Stimulated activated CD8-positive, alpha-beta memory T cell treated with anti-CD3 and anti-CD28 coated beads, Interleukin-7, amount 100 ng/mL, for 24 hours (primary cell): ENCODE measurements at regions not wholly inside any gene's neighbourhood (a gene's known extent, or its start where the extent isn't known, plus 50 kb on each side); places are given as distances from the start of the nearest gene placed in this dataset.
"Not testable (repeated sequence)": the region's sequence is repeated elsewhere in the genome, so short reads cannot be mapped to it uniquely, and the experiment has no call there.

Experiments used
- DNase-seq: peaks from one replicate; pipeline ENCODE4 v3.0.0-alpha.2; 2020; ENCODE audit warnings: low read depth

DNA sequence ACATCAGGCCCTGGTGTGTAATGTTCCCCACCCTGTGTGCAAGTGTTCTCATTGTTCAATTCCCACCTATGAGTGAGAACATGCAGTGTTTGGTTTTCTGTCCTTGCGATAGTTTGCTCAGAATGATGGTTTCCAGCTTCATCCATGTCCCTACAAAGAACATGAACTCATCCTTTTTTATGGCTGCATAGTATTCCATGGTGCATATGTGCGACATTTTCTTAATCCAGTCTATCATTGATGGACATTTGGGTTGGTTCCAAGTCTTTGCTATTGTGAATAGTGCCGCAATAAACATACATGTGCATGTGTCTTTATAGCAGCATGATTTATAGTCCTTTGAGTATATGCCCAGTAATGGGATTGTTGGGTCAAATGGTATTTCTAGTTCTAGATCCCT lies 60.5 kb upstream of the PSME4 start:
- DNase-seq = not testable (repeated sequence)

DNA sequence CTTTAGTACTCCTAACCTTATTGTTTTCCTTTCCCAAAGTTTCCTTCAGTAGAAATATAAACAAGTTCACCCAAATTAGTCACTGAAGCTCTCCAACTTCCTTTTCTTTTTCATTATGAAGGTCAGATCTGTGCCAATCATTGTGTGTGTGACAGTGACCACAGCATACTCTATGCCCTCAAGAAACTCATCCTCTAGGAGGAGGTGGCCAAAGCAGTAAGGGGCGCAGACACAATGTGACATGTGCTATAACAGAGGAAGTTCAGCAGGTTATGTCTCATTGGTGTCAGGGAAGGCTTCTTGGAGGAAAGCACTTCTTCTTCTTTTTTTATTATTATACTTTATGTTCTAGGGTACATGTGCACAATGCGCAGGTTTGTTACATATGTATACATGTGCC lies 60.0 kb upstream of the PSME4 start:
- no peak for DNase-seq

DNA sequence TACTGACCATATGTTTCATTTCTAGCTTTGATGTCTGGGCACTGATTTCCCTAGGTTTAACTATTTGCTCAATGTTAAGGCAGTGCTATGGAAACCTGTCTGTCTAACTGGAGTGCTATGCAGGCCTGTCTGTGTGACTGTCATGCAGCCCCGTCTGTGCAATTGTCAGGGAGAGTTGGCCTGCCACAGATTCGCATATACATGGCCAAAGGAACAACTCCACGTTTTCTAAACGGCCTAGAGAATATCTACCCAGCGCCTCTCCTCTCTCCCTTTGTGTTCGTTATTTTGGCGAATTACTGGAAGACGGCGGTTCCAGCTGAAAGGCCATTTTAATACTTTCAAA lies 59.6 kb upstream of the PSME4 start:
- no peak for DNase-seq

DNA sequence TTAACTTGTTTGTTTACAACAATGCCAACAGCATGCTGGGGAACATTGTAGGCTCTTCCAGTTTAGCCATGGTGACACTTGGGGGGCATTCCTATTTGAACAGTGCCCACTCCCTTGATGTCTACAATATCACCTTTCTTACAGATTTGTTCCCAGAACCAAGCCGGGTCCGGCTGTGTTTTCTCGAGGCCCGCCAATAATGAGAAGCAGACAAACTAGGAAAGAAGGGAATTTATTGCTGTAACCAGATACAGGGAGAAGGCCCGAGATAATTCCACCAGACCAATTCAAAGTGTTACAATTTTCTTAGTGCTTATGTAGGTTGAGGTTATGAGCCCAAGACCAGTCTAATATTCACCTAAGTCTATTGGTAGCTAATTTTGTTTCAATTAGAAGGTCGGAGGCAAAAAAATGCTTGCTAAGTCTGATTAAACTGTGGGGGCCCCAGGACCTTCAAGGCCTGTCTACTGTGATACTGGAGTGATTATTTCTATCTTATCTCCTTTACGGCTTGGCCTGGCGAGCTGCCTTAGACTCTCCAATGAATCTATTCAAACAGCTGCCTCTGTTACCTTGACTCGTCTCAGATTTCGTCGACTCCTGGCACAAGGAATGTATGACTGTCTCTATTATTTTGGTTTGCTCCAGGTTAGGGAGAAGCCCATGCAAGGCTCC lies 59.1 kb upstream of the PSME4 start:
- no peak for DNase-seq

DNA sequence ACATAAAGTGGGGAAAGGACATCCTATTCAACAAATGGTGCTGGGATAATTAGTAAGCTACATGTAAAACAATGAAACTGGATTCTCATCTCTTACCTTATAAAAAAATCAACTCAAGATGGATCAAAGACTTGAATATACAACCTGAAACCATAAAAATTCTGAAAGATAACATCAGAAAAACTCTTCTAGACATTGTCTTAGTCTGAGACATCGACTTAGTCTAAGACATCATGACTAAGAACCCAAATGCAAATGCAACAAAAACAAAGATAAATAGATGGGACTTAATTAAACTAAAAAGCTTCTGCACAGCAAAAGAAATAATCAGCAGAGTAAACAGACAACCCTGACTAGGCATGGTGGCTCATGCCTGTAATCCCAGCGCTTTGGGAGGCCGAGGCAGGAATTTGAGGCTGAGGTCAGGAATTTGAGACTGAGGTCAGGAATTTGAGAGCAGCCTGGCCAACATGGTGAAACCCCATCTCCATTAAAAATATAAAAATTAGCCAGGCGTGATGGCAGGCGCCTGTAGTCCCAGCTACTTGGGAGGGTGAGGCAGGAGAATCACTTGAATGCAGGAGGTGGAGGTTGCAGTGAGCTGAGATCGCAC lies 54.8 kb upstream of the PSME4 start:
- not testable (repeated sequence) for DNase-seq

DNA sequence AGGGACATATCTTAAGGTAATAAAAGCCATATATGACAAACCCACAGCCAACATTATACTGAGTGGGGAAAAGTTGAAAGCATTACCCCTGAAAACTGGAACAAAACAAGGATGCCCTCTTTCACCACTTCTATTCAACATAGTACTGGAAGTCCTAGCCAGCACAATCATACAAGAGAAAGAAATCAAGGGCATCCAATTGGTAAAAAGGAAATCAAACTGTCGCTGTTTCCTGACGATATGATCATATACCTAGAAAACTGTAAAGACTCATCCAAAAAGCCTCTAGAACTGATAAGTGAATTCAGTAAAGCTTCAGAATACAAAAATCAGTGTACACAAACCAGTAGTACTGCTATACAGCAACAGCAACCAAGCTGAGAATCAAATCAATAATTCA lies 53.8 kb upstream of the PSME4 start:
- no peak for DNase-seq

DNA sequence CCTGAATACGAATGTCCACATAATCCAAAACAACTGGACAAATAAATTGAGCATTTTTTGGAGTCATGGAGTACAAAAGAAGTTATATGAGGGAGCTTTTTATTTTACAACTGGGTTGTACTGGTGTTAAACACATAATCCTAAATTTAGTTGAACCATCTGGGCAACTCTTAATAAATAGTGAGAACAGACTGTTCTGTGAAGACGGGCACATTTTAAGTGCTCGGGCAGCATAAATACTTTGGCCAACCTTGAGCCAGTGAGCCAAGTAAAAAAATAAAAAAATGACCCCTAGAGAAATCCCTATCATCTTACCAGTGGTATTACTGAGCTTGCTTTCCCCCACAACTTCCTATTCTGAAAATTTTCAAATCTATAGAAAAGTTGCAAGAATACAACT lies 50.9 kb upstream of the PSME4 start:
- no peak for DNase-seq

DNA sequence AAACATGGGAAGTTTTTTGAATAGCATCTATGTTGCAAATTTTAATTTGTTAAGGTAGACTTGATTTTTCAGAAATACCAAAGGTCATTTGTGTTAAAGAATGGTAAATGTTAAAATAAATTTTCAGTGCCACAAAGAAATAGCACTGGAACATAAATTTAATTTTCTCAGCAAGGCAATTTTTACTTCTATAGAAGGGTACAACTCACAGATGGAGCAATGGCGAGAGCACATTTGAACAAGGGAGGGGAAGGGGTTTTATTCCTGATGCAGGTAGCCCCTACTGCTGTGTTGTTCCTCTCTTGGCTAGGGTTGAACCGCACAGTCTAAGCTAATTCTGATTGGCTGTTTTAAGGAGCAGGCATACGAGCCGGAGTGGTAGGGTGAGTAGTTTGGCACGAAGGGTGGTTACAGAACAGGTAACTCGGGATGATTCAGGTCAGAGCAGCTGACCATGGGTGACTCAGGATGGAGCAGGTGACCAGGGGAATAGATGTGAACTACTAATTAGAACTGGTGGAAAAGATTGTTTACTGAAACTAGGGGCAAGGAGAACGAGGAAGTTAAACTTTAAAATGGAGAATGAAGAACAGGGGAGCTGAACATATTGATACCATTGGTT lies 50.1 kb upstream of the PSME4 start:
- no peak for DNase-seq
